HepG2 (cell line): ENCODE measurements at regions not wholly inside any gene's neighbourhood (a gene's known extent, or its start where the extent isn't known, plus 50 kb on each side); places are given as distances from the start of the nearest gene placed in this dataset.

Source experiments
- ARID5B ChIP-seq: IDR thresholded peaks from 2 replicates; pipeline ENCODE4 v1.4.0; 2020; ENCODE audit warnings: mild to moderate bottlenecking, missing genetic modification reagents
- CEBPB ChIP-seq: IDR thresholded peaks from 2 replicates; pipeline ENCODE4 v1.6.1; 2011; ENCODE audit warnings: low read depth, low read length, improper control_type of control experiment, borderline replicate concordance
- DPF2 ChIP-seq: sonication (generic); formaldehyde crosslinking; IDR thresholded peaks from 2 replicates; pipeline ENCODE4 v1.4.0; 2020; ENCODE audit warnings: mild to moderate bottlenecking, low read depth, missing genetic modification reagents, borderline replicate concordance
- EP300 ChIP-seq, 3 experiments: sonication (generic) in 1 of 3; formaldehyde crosslinking in 1 of 3; IDR thresholded peaks; 2 replicates each; pipeline versions ENCODE4 v1.5.1 to v1.6.1; 2011 to 2020; ENCODE audit warnings: low read depth in 2 of 3, low read length in 2 of 3, borderline replicate concordance in 1 of 3, improper control_type of control experiment in 1 of 3, mild to moderate bottlenecking in 1 of 3, missing genetic modification reagents in 1 of 3, moderate library complexity in 1 of 3
- ETV5 ChIP-seq: IDR thresholded peaks from 2 replicates; pipeline ENCODE4 v1.6.1; 2018; ENCODE audit warnings: missing biosample characterization, missing genetic modification reagents, inconsistent platforms, borderline replicate concordance
- HDAC1 ChIP-seq: sonication (generic); formaldehyde crosslinking; IDR thresholded peaks from 2 replicates; pipeline ENCODE4 v1.5.1; 2020; ENCODE audit warnings: mild to moderate bottlenecking, missing genetic modification reagents
- HHEX ChIP-seq: IDR thresholded peaks from 2 replicates; pipeline ENCODE4 v1.6.1; 2016; ENCODE audit warnings: control low read depth
- HNRNPK ChIP-seq: fragments of 200-400 bp; formaldehyde crosslinking; IDR thresholded peaks from 2 replicates; pipeline ENCODE4 v1.6.1; 2018; ENCODE audit warnings: low read length, low read depth, moderate library complexity, mild to moderate bottlenecking; ENCODE audit not compliant: poor library complexity, severe bottlenecking
- KLF13 ChIP-seq: sonication (generic); formaldehyde crosslinking; IDR thresholded peaks from 2 replicates; pipeline ENCODE4 v1.4.0; 2020; ENCODE audit warnings: mild to moderate bottlenecking, missing genetic modification reagents
- MAZ ChIP-seq, 2 experiments: sonication (generic) in 1 of 2; formaldehyde crosslinking in 1 of 2; IDR thresholded peaks; 2 replicates each; pipeline versions ENCODE4 v1.5.0 to v1.6.1; 2012 to 2020; ENCODE audit warnings: low read depth in 2 of 2, mild to moderate bottlenecking in 2 of 2, borderline replicate concordance in 1 of 2, improper control_type of control experiment in 1 of 2, low read length in 1 of 2, missing genetic modification reagents in 1 of 2, moderate library complexity in 1 of 2
- PLSCR1 ChIP-seq: sonication (generic); formaldehyde crosslinking; IDR thresholded peaks from 2 replicates; pipeline ENCODE4 v1.5.0; 2020; ENCODE audit warnings: missing genetic modification reagents, mild to moderate bottlenecking, borderline replicate concordance
- SOX6 ChIP-seq, 2 experiments: fragments of 450-650 bp in 1 of 2; sonication (generic) in 1 of 2; formaldehyde crosslinking in 1 of 2; IDR thresholded peaks; 2 replicates each; pipeline versions ENCODE4 v1.4.0 to v1.6.1; 2017 to 2020; ENCODE audit warnings: antibody characterized with exemption in 1 of 2, mild to moderate bottlenecking in 1 of 2, missing genetic modification reagents in 1 of 2
- TFDP2 ChIP-seq: sonication (generic); formaldehyde crosslinking; IDR thresholded peaks from 2 replicates; pipeline ENCODE4 v1.4.0; 2020; ENCODE audit warnings: missing genetic modification reagents
- ZBTB14 ChIP-seq: sonication (generic); formaldehyde crosslinking; IDR thresholded peaks from 2 replicates; pipeline ENCODE4 v1.4.0; 2020; ENCODE audit warnings: missing genetic modification reagents
- ZBTB43 ChIP-seq: sonication (generic); formaldehyde crosslinking; conservative IDR thresholded peaks from 2 replicates; pipeline ENCODE4 v1.4.0; 2020; ENCODE audit warnings: missing genetic modification reagents
- ZFX ChIP-seq: sonication (generic); formaldehyde crosslinking; IDR thresholded peaks from 2 replicates; pipeline ENCODE4 v1.4.0; 2020; ENCODE audit warnings: mild to moderate bottlenecking, low read depth, missing genetic modification reagents, moderate library complexity

GRCh38 chr18:76553715-76554546 is 58.9 kb upstream of the ZNF516 start (continued):
- TF ChIP-seq ARID5B (CRISPR knock-in tag) (peak; percentile 55), HDAC1 (CRISPR knock-in tag) (0 out of 2 replicates have a peak, but pooled peaks have one; percentile 20), ETV5 (CRISPR knock-in tag) (peak; percentile 22; the same call in 1 of the 2 replicates), CEBPB (peak; percentile 91), PLSCR1 (CRISPR knock-in tag) (no peak), HHEX (CRISPR knock-in tag) (peak; percentile 59; the same call in 1 of the 2 replicates), ZFX (CRISPR knock-in tag) (no peak), TFDP2 (CRISPR knock-in tag) (no peak), KLF13 (no peak), DPF2 (CRISPR knock-in tag) (0 out of 2 replicates have a peak, but pooled peaks have one; percentile 38), ZBTB14 (CRISPR knock-in tag) (no peak), HNRNPK (peak; percentile 68), SOX6 (IDR thresholded peaks at IDR 0.05) (no peak), SOX6 (CRISPR knock-in tag; IDR thresholded peaks at IDR 0.05) (peak; percentile 90), MAZ (IDR thresholded peaks at IDR 0.05; ENCODE audit: borderline replicate concordance, low read depth, low read length) (peak; percentile 75; the same call in 1 of the 2 replicates), MAZ (CRISPR knock-in tag; IDR thresholded peaks at IDR 0.05; ENCODE audit: low read depth) (0 out of 2 replicates have a peak, but pooled peaks have one; percentile 29), ZBTB43 (CRISPR knock-in tag) (peak; percentile 70; the same call in 1 of the 2 replicates), EP300 (IDR thresholded peaks at IDR 0.05; ENCODE audit: low read depth in 2 of 2, low read length in 2 of 2) (peak in 1 of 2 experiments; percentile 61; a peak in 2 of 4 replicates), EP300 (CRISPR knock-in tag; IDR thresholded peaks at IDR 0.05; ENCODE audit: borderline replicate concordance) (no peak; the same call in 1 of the 2 replicates)
